ENCODE measurements at regions not wholly inside any gene's neighbourhood (a gene's known extent, or its start where the extent isn't known, plus 50 kb on each side); places are given as distances from the start of the nearest gene placed in this dataset.
"Not testable (repeated sequence)": the region's sequence is repeated elsewhere in the genome, so short reads cannot be mapped to it uniquely, and the experiment has no call there.

DNA sequence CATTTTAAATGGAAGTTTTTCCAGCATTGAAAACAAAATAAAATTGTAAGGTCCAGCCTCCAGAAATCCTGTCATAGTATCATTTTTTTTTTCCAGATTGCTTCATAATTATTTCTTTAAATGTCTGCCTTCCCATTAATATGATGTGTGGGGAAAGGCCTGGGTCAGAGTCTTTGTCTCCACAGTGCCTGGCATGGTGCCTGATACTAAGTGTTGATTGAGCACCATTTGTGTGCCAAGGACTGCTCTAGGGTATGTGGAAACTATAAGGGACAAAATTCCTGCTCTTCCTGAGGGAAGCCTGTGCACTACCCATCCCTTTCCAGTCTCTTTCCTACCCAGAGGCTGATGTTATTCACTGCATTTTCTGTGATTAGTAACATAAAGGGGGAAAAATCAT, 53.1 kb upstream of the BEND4 start:
- DNase-seq, result no peak

- DNase-seq, result no peak
Measured at GRCh38 chr4:42216664-42217063, 64.2 kb upstream of the BEND4 start.

- no peak for DNase-seq
Measured at GRCh38 chr4:42225286-42225685, 72.8 kb upstream of the BEND4 start.

DNA sequence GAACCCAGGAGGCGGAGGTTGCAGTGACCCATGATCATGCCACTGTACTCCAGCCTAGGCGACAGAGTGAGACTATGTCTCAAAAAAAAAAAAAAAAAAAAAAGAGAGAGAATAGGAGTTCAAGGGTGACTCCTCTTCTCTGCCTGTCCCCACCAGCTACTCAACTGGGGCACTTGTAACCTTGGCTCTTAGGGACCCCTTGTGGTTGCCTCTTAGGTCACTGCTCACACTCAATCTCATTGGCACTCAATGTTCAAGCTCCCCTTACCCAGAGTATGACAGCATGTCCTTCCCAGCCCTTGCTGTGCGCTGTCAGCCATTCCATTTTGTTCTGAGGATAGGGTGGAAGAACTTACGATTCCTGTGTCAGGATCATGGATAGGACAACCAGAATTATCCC, 82.4 kb upstream of the BEND4 start:
- DNase-seq, result no peak

DNA sequence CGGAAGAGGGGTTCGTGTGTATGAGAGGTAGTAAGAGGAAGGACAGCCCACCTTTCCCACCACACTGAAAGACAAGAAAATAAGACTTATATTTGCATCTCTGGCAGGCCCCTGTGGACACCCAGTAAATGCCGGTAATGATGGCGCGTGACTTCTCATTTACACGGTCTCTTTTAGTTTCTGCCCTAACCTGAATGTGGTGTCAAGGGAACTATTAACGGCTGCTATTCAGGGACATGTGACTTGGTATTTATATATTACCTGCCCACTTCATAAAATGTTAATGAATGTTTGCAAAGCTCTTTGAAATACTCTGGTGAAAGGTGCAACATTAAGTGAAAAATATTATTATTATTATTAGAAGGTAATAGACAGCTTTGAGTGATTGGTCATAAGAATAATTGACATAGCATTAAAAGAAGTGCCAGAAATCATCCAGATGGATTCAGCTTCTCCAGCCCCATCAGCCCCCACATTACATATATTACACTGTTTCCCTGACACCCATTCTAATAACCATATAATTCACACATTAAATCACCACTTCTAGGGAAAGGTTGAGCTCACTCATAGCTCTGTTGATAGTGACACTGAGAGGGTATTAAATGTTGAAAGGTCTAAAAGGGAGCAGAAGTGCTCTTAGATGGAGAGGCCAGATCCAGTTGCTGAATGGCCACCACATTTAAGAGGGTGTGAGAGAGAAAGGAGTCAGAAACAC, 83.0 kb upstream of the BEND4 start:
- no peak for DNase-seq

DNA sequence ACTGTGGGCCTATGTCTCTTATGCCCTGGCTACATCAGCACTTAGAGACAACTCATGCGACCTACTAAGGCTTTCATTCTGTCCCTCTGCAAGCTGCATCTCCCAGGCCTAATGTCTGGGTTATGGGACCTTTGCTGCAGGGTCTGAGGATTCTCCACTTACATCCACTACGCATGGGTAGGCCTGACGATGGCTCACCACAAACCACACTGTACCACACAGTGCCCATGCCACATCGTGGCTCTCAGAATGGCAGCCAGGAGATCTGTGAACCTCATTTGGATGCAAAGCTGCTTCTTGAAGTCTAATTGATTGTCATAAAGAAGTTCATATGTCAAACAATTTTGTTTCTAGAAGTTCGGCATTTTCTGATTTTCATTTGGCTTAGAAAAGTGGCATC, 84.6 kb upstream of the BEND4 start:
- DNase-seq, result no peak

- no peak for DNase-seq
Measured at GRCh38 chr4:42237451-42237850, 85.0 kb upstream of the BEND4 start.

GRCh38 chr4:42248972-42249371, 96.5 kb upstream of the BEND4 start:
- no peak for DNase-seq

DNA sequence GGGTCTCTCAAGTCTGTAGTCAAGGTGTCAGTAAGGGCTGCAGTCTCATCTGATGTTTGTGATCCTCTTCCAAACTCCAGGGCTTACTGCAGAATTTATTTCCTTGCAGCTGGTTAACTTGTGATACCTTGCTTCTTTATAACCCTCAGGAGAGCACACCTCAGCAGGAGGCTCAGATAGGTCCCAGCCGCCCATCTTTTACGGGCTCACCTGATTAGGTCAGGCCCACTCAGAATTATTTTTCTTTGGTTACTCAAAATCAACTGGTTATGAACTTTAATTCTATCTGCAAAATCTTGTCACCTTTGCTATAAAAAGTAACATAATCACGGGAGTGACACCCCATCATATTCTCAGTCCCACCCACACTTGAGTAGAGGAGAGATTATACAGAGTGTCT, 99.9 kb upstream of the BEND4 start:
- no peak for DNase-seq

- not testable (repeated sequence) for DNase-seq
Measured at GRCh38 chr4:42257645-42258044, 105.2 kb upstream of the BEND4 start.

GRCh38 chr4:42262701-42263490, 110.4 kb upstream of the BEND4 start:
- DNase-seq, result no peak

- DNase-seq, result no peak
Measured at GRCh38 chr4:42265782-42266602, 113.5 kb upstream of the BEND4 start.

- no peak for DNase-seq
Measured at GRCh38 chr4:42267724-42268123, 115.3 kb upstream of the BEND4 start.

GRCh38 chr4:42268824-42269223, 116.4 kb upstream of the BEND4 start:
- DNase-seq, result no peak

DNA sequence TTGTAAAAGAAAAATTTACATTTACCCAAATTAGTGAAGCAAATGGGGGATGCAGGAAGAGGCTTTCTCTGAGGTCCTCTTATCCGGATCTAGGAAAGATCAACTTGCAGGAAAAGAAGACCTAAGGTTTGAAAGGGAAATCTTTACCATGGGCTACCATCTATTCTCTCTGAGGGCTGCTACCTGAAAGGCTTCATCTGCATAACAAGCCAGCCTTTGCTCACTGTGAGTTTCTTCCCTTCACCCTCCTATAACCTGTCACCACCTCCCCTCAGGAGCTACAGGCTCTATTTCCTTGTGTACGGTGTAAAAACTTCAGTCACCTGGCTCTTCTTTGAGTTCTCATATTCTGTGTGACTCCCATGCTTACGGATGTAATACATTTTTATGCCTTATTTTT, 118.6 kb upstream of the BEND4 start:
- no peak for DNase-seq

DNA sequence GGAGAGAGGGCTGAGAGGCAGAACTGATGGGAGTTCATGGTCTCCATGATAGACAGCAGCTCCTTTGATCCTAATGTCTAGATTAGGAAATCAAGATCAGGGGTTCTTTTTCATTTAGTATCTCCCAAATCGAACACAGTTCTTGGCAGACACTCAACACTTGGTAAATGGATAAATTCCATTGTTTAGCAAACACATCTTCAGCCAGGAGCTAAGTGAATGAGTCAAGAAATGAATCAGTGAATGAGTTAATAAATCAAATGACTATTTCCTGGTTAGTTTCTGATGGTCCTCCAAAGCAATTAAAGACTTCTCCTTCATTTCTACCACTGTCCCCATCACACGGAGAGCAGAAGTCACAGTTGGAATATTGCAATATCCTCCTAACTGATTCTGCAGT, 120.0 kb upstream of the SHISA3 start:
- DNase-seq, result no peak

DNA sequence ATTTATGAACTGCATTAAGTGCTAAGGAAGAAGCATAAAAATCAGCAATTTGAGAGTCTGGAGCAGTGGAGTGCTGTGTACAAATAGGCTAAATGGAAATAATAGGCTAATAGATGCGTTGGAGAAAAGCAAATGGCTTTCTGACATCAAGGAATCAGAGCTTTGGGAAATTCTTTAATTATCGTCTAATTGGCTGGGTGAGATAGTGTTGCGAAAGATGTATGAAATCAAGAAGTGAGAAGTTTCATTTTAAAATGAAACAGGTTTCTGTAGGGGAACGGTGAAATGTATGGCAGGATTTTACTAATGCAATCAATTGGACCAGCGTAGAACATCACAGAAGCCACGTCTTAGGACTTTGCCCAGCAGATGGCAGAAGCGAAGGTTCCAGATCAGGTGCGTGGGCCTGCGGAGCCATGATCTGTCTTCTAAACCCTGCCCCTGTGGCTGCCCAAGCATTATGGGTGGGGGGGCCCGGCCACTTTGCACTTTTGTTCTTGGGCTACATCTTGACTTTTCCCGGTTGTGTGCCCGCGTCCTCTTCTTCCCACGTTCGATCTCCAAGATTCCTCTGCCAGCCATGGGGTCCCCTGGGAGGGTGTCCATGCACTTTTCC, 118.5 kb upstream of the SHISA3 start:
- no peak for DNase-seq

DNA sequence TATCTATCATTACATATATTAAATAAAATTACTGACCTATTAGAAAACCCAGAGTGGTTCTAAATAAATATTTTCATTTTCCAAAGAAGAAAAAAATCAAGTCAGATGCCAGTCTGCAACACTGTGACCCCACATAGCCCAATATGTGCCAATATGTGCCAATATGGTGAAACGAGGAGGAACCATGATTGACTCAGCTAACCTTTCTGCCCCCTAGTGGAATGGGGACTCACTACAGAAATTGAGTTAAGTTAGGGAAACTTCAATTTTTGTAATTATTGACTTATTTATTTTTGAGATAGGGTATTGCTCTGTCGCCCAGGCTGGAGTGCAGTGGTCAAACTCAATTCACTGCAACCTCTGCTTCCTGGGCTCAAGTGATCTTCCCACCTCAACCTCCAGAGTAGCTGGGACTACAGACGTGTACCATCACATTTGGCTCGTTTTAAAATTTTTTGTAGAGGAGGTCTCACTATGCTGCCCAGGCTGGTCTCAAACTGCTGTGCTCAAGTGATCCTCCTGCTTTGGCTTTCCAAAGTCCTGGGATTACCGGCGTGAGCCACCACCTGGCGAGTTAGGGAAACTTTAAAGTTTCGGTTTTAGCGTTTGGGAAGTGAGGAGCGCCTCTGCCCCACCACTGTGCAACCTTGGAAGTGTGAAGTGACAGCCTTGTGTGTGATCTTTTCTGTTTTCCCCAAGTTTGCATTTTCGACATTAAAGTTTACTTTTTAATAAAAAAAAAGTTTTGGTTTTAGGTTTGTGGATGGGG, 116.8 kb upstream of the SHISA3 start:
- no peak for DNase-seq

- DNase-seq, result no peak
Measured at GRCh38 chr4:42281324-42282020, 115.8 kb upstream of the SHISA3 start.

- peak; percentile 43 for DNase-seq
Measured at GRCh38 chr4:42282081-42282901, 115.0 kb upstream of the SHISA3 start.

DNA sequence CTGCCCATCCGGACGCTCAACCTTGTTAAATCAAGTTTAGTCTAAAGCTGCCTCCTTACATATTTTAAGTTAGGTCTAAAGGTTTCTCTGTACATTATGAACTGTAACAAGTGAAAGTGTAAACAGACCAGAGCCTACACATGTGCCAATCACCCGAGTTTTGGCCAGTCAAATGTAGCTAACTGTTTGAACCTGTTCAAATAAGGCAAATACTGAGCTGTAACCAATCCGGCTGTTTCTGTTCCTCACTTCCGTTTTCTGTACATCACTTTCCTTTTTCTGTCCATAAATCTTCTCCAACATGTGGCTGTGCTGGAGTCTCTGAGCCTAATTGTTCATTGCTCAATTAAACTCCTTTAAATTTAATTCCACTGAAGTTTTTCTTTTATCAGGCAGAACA, 113.3 kb upstream of the SHISA3 start:
- no peak for DNase-seq

All from CD4-positive, alpha-beta T cell treated with Interleukin-12 subunit alpha and Interleukin-12 subunit beta, for 1 hour (primary cell).